Stimulated activated CD4-positive, alpha-beta T cell treated with anti-CD3 and anti-CD28 coated beads, Interleukin-2, amount 100 ng/mL, for 4 hours (primary cell): ENCODE measurements at regions not wholly inside any gene's neighbourhood (a gene's known extent, or its start where the extent isn't known, plus 50 kb on each side); places are given as distances from the start of the nearest gene placed in this dataset.

Experiments used
- DNase-seq: peaks from one replicate; pipeline ENCODE4 v3.0.0-alpha.2; 2020; ENCODE audit warnings: low read depth

GRCh38 chr17:6940186-6940649 lies 55.6 kb upstream of the ALOX12 start:
- no peak for DNase-seq

DNA sequence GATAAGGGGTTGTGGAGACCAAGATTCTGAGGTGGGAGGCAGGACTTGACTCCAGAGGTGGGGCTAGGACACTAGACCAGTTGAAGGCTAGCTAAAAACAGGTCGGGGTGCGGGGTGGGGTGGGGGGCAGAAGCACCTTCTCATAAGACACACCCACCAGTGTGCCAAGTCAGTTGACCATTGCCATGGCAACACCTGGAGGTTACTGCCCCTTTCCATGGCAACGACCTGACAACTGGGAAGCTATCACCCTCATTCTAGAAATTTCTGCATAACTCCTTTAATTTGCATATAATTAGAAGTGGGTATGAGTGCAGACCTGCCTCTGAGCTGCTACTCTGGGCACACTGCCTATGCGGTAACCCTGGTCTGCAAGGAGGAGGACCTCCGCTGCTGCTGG lies 53.9 kb upstream of the ALOX12 start:
- no peak for DNase-seq

- no peak for DNase-seq
Observed at GRCh38 chr17:6943406-6943805, 52.4 kb upstream of the ALOX12 start.
